ENCODE measurements at regions not wholly inside any gene's neighbourhood (a gene's known extent, or its start where the extent isn't known, plus 50 kb on each side); places are given as distances from the start of the nearest gene placed in this dataset.

DNA sequence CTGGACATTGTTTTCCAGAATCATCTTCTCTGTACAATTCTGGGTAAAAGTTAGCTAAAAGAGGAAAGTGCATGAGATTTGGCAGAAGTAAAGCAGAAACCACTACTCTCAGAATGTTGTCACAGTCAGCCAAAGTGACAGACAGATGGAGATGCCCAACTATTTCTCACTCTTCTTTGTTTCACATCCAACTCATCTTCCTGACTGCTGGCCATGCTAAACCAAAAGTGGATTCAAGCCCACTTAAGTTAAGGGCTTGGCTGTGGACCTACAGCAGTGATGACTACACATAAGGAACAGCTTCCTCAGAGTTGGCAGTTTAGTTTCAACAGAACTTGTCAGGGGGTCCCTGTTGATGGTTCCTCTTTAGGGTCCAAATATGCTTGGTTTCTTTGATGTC lies 730.2 kb downstream of the LRRIQ3 start:
- TF ChIP-seq, protein P1, sequence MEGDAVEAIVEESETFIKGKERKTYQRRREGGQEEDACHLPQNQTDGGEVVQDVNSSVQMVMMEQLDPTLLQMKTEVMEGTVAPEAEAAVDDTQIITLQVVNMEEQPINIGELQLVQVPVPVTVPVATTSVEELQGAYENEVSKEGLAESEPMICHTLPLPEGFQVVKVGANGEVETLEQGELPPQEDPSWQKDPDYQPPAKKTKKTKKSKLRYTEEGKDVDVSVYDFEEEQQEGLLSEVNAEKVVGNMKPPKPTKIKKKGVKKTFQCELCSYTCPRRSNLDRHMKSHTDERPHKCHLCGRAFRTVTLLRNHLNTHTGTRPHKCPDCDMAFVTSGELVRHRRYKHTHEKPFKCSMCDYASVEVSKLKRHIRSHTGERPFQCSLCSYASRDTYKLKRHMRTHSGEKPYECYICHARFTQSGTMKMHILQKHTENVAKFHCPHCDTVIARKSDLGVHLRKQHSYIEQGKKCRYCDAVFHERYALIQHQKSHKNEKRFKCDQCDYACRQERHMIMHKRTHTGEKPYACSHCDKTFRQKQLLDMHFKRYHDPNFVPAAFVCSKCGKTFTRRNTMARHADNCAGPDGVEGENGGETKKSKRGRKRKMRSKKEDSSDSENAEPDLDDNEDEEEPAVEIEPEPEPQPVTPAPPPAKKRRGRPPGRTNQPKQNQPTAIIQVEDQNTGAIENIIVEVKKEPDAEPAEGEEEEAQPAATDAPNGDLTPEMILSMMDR (IDR thresholded peaks at IDR 0.05), result no peak
- TF ChIP-seq EP300 (IDR thresholded peaks at IDR 0.05) (no peak), POLR2A (IDR thresholded peaks at IDR 0.05; ENCODE audit: low read length) (no peak), NR3C1 (IDR thresholded peaks at IDR 0.05) (no peak), CHD2 (IDR thresholded peaks at IDR 0.05; ENCODE audit: low read length, partially characterized antibody) (no peak)
- TF ChIP-seq, protein P2, sequence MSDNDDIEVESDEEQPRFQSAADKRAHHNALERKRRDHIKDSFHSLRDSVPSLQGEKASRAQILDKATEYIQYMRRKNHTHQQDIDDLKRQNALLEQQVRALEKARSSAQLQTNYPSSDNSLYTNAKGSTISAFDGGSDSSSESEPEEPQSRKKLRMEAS (IDR thresholded peaks at IDR 0.05), result no peak
